ENCODE measurements at regions not wholly inside any gene's neighbourhood (a gene's known extent, or its start where the extent isn't known, plus 50 kb on each side); places are given as distances from the start of the nearest gene placed in this dataset.

DNA sequence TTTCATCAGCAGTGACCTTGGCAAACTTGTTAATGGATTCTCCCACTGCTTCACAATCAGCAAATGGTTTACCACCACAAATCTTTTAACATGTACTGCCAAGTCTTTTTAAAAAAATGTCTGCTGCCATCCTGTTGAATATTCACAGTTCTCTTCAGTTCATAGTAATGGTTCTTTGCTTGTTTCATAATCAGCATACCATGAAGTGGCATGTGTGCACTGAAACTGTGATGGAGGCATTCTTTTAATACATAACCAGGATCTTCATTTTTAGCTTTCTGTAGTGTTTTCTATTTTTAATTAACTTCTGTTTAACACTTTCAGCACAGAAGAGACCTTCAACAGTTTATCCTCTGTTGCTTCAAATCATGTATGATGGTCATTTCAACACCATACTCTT lies 230.1 kb upstream of the ARSJ start:
- intact Hi-C loops (cut with DNase I; ENCODE audit: low total_unique reads), result loop anchor here (10.0 kb wide), 1 partner anchor 165 kb away; no protein-coding TSS in a partner anchor
- no peaks in the 10 kb centered on the region for H3K27me3 ChIP-seq
- H3K27ac ChIP-seq, result no peak overlapping the region
- H3K4me1 ChIP-seq, result peaks cover 0 to 10% (median 3%) of the 10 kb centered on the region in 4 donors
- no peaks in the 10 kb centered on the region for H3K9me3 ChIP-seq
- TF ChIP-seq, protein P1, sequence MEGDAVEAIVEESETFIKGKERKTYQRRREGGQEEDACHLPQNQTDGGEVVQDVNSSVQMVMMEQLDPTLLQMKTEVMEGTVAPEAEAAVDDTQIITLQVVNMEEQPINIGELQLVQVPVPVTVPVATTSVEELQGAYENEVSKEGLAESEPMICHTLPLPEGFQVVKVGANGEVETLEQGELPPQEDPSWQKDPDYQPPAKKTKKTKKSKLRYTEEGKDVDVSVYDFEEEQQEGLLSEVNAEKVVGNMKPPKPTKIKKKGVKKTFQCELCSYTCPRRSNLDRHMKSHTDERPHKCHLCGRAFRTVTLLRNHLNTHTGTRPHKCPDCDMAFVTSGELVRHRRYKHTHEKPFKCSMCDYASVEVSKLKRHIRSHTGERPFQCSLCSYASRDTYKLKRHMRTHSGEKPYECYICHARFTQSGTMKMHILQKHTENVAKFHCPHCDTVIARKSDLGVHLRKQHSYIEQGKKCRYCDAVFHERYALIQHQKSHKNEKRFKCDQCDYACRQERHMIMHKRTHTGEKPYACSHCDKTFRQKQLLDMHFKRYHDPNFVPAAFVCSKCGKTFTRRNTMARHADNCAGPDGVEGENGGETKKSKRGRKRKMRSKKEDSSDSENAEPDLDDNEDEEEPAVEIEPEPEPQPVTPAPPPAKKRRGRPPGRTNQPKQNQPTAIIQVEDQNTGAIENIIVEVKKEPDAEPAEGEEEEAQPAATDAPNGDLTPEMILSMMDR (IDR thresholded peaks at IDR 0.05), result no peak
- H3K36me3 ChIP-seq, result no peaks in the 10 kb centered on the region
- H3K4me3 ChIP-seq, result no peak overlapping the region
- DNase-seq, result no peak

DNA sequence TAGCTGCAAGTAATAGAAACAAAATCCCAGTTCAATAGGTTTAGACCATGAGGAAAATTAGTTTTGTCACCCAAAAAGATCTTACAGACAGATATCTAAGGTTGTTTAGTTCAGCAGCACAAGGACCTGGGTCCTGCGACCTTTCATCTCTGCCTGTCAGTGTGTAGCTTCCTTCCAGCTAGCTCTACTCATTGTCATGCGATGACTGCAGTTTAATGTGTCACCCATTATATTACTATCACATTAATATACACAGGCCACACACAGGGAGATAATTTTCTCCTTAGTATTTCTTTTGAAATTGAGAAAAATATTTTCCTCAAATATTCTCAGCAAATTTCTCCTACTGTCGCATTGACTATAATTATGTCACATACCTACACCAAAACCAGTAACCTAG lies 232.1 kb upstream of the ARSJ start:
- Histone ChIP-seq H3K4me1 (peaks cover 0 to 10% (median 3%) of the 10 kb centered on the region in 4 donors), H3K36me3 (no peaks in the 10 kb centered on the region), H3K9me3 (no peaks in the 10 kb centered on the region), H3K4me3 (no peak overlapping the region), H3K27ac (no peak overlapping the region), H3K27me3 (no peaks in the 10 kb centered on the region)
- no peak for DNase-seq
- TF ChIP-seq, protein P1 (IDR thresholded peaks at IDR 0.05), result no peak
- intact Hi-C loops (cut with DNase I; ENCODE audit: low total_unique reads), result no loop called here

DNA sequence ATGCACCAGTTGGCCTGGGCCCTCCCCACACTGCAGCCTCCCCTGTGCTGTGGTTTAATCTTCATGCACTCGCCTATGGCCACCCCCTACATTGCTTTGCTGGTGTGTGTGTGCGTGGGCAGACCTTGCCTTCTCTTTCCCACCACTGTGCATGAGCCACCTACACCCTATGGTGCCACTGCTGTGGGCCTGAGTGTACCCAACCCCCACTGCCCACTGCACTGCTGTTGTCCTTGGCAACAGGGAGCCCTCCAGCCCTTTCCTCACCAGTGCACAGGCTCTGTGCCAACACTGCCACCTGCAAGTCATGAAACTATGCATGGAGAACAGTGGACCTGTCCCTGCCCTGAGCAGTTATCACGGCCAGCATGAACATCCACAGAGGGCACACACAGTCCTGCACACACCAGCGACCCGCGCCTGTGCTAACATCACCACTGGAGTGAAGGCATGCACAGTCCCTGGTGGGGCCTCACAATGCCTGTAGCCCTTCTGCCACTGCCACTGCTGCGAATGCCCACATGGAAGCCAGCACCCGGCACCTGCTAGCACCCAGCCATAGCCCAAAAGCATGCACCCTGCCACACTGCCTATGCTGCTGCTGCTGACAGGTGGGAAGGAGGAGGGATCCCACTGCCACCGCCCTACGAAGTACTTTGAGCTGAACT lies 237.8 kb upstream of the ARSJ start:
- H3K27me3 ChIP-seq, result no peaks in the 10 kb centered on the region
- H3K4me3 ChIP-seq, result no peak overlapping the region
- H3K27ac ChIP-seq, result no peak overlapping the region
- intact Hi-C loops (cut with DNase I; ENCODE audit: low total_unique reads), result no loop called here
- no peak for DNase-seq
- H3K9me3 ChIP-seq, result no peaks in the 10 kb centered on the region
- TF ChIP-seq, protein P1 (IDR thresholded peaks at IDR 0.05), result no peak
- no peaks in the 10 kb centered on the region for H3K36me3 ChIP-seq
- no peaks in the 10 kb centered on the region for H3K4me1 ChIP-seq

DNA sequence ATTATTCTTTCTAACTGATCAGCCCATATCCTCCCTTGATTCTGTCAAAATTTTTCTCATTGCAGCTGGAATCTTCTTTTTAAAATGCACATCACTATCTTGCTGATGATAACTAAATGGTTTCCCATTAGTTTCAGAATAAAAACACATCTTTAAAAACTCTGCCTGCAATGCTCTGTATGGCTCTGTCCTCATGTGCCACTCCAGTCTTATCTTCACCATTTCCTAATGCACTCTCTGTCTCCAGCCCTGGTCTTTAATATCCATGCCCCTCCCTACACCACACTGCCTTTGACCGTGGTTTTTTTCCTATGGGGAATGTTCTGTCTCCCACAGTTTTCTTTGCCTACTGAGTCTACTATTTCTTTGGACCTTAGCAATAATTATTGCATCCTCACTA lies 244.1 kb upstream of the ARSJ start:
- no peak for DNase-seq

DNA sequence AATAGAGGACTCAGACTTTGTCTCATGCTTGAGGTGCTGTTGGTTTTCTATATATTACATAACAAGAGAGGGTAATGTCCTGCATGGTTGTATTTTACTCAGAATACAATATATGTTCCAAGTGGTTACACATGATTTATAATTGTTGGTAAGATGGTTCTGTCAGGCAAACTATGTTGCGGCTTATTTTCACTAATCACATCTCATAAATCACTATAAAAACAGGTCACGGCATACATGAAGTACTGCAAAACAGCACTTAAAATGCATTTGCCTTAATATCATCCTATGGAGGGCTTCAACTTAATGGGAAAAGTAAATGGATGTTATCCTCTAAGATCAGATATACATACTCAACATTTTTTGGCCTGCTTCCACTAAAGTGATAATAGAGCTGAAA lies 246.0 kb upstream of the ARSJ start:
- intact Hi-C loops (cut with DNase I; ENCODE audit: low total_unique reads), result loop anchor here (2.0 kb wide), 1 partner anchor 35 kb away; no protein-coding TSS in a partner anchor
- Histone ChIP-seq H3K4me1 (no peaks in the 10 kb centered on the region), H3K4me3 (no peak overlapping the region), H3K9me3 (no peaks in the 10 kb centered on the region), H3K27ac (no peak overlapping the region), H3K27me3 (no peaks in the 10 kb centered on the region), H3K36me3 (no peaks in the 10 kb centered on the region)
- DNase-seq, result no peak
- TF ChIP-seq, protein P1 (IDR thresholded peaks at IDR 0.05), result no peak

More for the DNA sequence above, 244.1 kb upstream of the ARSJ start:
- Histone ChIP-seq H3K36me3 (no peaks in the 10 kb centered on the region), H3K27ac (no peak overlapping the region), H3K27me3 (no peaks in the 10 kb centered on the region), H3K9me3 (no peaks in the 10 kb centered on the region), H3K4me1 (no peaks in the 10 kb centered on the region), H3K4me3 (no peak overlapping the region)
- TF ChIP-seq, protein P1 (IDR thresholded peaks at IDR 0.05), result no peak
- intact Hi-C loops (cut with DNase I; ENCODE audit: low total_unique reads), result no loop called here

Data from tibial artery (tissue), 4 donors.